ENCODE measurements at regions not wholly inside any gene's neighbourhood (a gene's known extent, or its start where the extent isn't known, plus 50 kb on each side); places are given as distances from the start of the nearest gene placed in this dataset.
"Not testable (repeated sequence)": the region's sequence is repeated elsewhere in the genome, so short reads cannot be mapped to it uniquely, and the experiment has no call there.

GRCh38 chr3:26244586-26244985, 378.0 kb upstream of the LRRC3B start:
- H3K36me3 Mint-ChIP-seq (ENCODE audit: insufficient read depth); H3K4me3 Mint-ChIP-seq; H3K27me3 Mint-ChIP-seq (ENCODE audit: low read depth); H3K9me3 Mint-ChIP-seq; ATAC-seq; DNase-seq; H3K4me1 Mint-ChIP-seq (ENCODE audit: low read depth): not testable (repeated sequence)

- H3K4me3 Mint-ChIP-seq: no peak overlapping the region
- H3K4me1 Mint-ChIP-seq (ENCODE audit: low read depth): no peaks in the 10 kb centered on the region
- no peaks in the 10 kb centered on the region for H3K9me3 Mint-ChIP-seq
- H3K36me3 Mint-ChIP-seq (ENCODE audit: insufficient read depth): no peaks in the 10 kb centered on the region
- no peaks in the 10 kb centered on the region for H3K27me3 Mint-ChIP-seq (ENCODE audit: low read depth)
- DNase-seq (no peak), ATAC-seq (no peak)
Observed at GRCh38 chr3:26245236-26245635, 377.3 kb upstream of the LRRC3B start.

GRCh38 chr3:26246901-26247300, 375.7 kb upstream of the LRRC3B start:
- H3K9me3 Mint-ChIP-seq: peaks cover 5% of the 10 kb centered on the region
- DNase-seq (no peak), ATAC-seq (no peak)
- H3K4me1 Mint-ChIP-seq (ENCODE audit: low read depth): no peaks in the 10 kb centered on the region
- no peaks in the 10 kb centered on the region for H3K36me3 Mint-ChIP-seq (ENCODE audit: insufficient read depth)
- H3K27me3 Mint-ChIP-seq (ENCODE audit: low read depth): no peaks in the 10 kb centered on the region
- H3K4me3 Mint-ChIP-seq: no peak overlapping the region

- H3K4me3 Mint-ChIP-seq: no peak overlapping the region
- ATAC-seq (no peak), DNase-seq (no peak)
- no peaks in the 10 kb centered on the region for H3K27me3 Mint-ChIP-seq (ENCODE audit: low read depth)
- no peaks in the 10 kb centered on the region for H3K36me3 Mint-ChIP-seq (ENCODE audit: insufficient read depth)
- peaks cover 5% of the 10 kb centered on the region for H3K9me3 Mint-ChIP-seq
- no peaks in the 10 kb centered on the region for H3K4me1 Mint-ChIP-seq (ENCODE audit: low read depth)
Observed at GRCh38 chr3:26247712-26248111, 374.9 kb upstream of the LRRC3B start.

- Mint-ChIP-seq H3K9me3 (peaks cover 10% of the 10 kb centered on the region), H3K4me3 (no peak overlapping the region), H3K4me1 (ENCODE audit: low read depth) (no peaks in the 10 kb centered on the region), H3K36me3 (ENCODE audit: insufficient read depth) (no peaks in the 10 kb centered on the region), H3K27me3 (ENCODE audit: low read depth) (no peaks in the 10 kb centered on the region)
- ATAC-seq (no peak), DNase-seq (no peak)
Observed at GRCh38 chr3:26252001-26252400, 370.6 kb upstream of the LRRC3B start.

GRCh38 chr3:26256224-26256623, 366.3 kb upstream of the LRRC3B start:
- Mint-ChIP-seq H3K4me3 (no peak overlapping the region), H3K4me1 (ENCODE audit: low read depth) (no peaks in the 10 kb centered on the region)
- DNase-seq: no peak

GRCh38 chr3:26259176-26259575, 363.4 kb upstream of the LRRC3B start:
- H3K27me3 Mint-ChIP-seq (ENCODE audit: low read depth): no peaks in the 10 kb centered on the region
- H3K4me3 Mint-ChIP-seq: no peak overlapping the region
- no peaks in the 10 kb centered on the region for H3K36me3 Mint-ChIP-seq (ENCODE audit: insufficient read depth)
- DNase-seq (no peak), ATAC-seq (no peak)
- H3K9me3 Mint-ChIP-seq: peaks cover 5% of the 10 kb centered on the region
- no peaks in the 10 kb centered on the region for H3K4me1 Mint-ChIP-seq (ENCODE audit: low read depth)

More at GRCh38 chr3:26256224-26256623, 366.3 kb upstream of the LRRC3B start:
- Mint-ChIP-seq H3K9me3 (peaks cover 6% of the 10 kb centered on the region), H3K27me3 (ENCODE audit: low read depth) (no peaks in the 10 kb centered on the region), H3K36me3 (ENCODE audit: insufficient read depth) (no peaks in the 10 kb centered on the region)
- no peak for ATAC-seq

- Mint-ChIP-seq H3K36me3 (ENCODE audit: insufficient read depth) (no peaks in the 10 kb centered on the region), H3K27me3 (ENCODE audit: low read depth) (no peaks in the 10 kb centered on the region), H3K9me3 (peaks cover 3% of the 10 kb centered on the region), H3K4me1 (ENCODE audit: low read depth) (no peaks in the 10 kb centered on the region), H3K4me3 (no peak overlapping the region)
- ATAC-seq (no peak), DNase-seq (no peak)
Observed at GRCh38 chr3:26260139-26260538, 362.4 kb upstream of the LRRC3B start.

GRCh38 chr3:26264708-26265107, 357.9 kb upstream of the LRRC3B start:
- DNase-seq: no peak
- no peak overlapping the region for H3K4me3 Mint-ChIP-seq
- no peaks in the 10 kb centered on the region for H3K9me3 Mint-ChIP-seq
- no peak for ATAC-seq
- no peaks in the 10 kb centered on the region for H3K36me3 Mint-ChIP-seq (ENCODE audit: insufficient read depth)
- no peaks in the 10 kb centered on the region for H3K27me3 Mint-ChIP-seq (ENCODE audit: low read depth)
- H3K4me1 Mint-ChIP-seq (ENCODE audit: low read depth): no peaks in the 10 kb centered on the region

- Mint-ChIP-seq H3K4me1 (ENCODE audit: low read depth) (no peaks in the 10 kb centered on the region), H3K36me3 (ENCODE audit: insufficient read depth) (no peaks in the 10 kb centered on the region), H3K4me3 (no peak overlapping the region), H3K27me3 (ENCODE audit: low read depth) (no peaks in the 10 kb centered on the region), H3K9me3 (peaks cover 3% of the 10 kb centered on the region)
- no peak for ATAC-seq
- no peak for DNase-seq
Observed at GRCh38 chr3:26271848-26272247, 350.7 kb upstream of the LRRC3B start.

GRCh38 chr3:26273196-26273595, 349.4 kb upstream of the LRRC3B start:
- Mint-ChIP-seq H3K36me3 (ENCODE audit: insufficient read depth) (no peaks in the 10 kb centered on the region), H3K27me3 (ENCODE audit: low read depth) (no peaks in the 10 kb centered on the region), H3K9me3 (peaks cover 3% of the 10 kb centered on the region), H3K4me1 (ENCODE audit: low read depth) (no peaks in the 10 kb centered on the region), H3K4me3 (no peak overlapping the region)
- DNase-seq (no peak), ATAC-seq (no peak)

- no peaks in the 10 kb centered on the region for H3K27me3 Mint-ChIP-seq (ENCODE audit: low read depth)
- no peak for DNase-seq
- H3K36me3 Mint-ChIP-seq (ENCODE audit: insufficient read depth): no peaks in the 10 kb centered on the region
- peaks cover 28% of the 10 kb centered on the region for H3K9me3 Mint-ChIP-seq
- H3K4me3 Mint-ChIP-seq: no peak overlapping the region
- no peak for ATAC-seq
- no peaks in the 10 kb centered on the region for H3K4me1 Mint-ChIP-seq (ENCODE audit: low read depth)
Observed at GRCh38 chr3:26279091-26279490, 343.5 kb upstream of the LRRC3B start.

- Mint-ChIP-seq H3K9me3 (peaks cover 34% of the 10 kb centered on the region), H3K36me3 (ENCODE audit: insufficient read depth) (no peaks in the 10 kb centered on the region), H3K4me1 (ENCODE audit: low read depth) (no peaks in the 10 kb centered on the region), H3K4me3 (no peak overlapping the region), H3K27me3 (ENCODE audit: low read depth) (no peaks in the 10 kb centered on the region)
- DNase-seq (no peak), ATAC-seq (no peak)
Observed at GRCh38 chr3:26280517-26280916, 342.1 kb upstream of the LRRC3B start.

- Mint-ChIP-seq H3K4me3 (no peak overlapping the region), H3K4me1 (ENCODE audit: low read depth) (no peaks in the 10 kb centered on the region), H3K27me3 (ENCODE audit: low read depth) (no peaks in the 10 kb centered on the region), H3K36me3 (ENCODE audit: insufficient read depth) (no peaks in the 10 kb centered on the region), H3K9me3 (peaks cover 39% of the 10 kb centered on the region)
- DNase-seq: no peak
- ATAC-seq: no peak
Observed at GRCh38 chr3:26281284-26281985, 341.1 kb upstream of the LRRC3B start.

GRCh38 chr3:26284503-26284902, 338.1 kb upstream of the LRRC3B start:
- not testable (repeated sequence) for H3K36me3 Mint-ChIP-seq (ENCODE audit: insufficient read depth); H3K27me3 Mint-ChIP-seq (ENCODE audit: low read depth); H3K4me1 Mint-ChIP-seq (ENCODE audit: low read depth); ATAC-seq; DNase-seq; H3K4me3 Mint-ChIP-seq
- H3K9me3 Mint-ChIP-seq: peaks cover 39% of the 10 kb centered on the region

GRCh38 chr3:26291840-26292239, 330.7 kb upstream of the LRRC3B start:
- Mint-ChIP-seq H3K9me3 (no peaks in the 10 kb centered on the region), H3K36me3 (ENCODE audit: insufficient read depth) (no peaks in the 10 kb centered on the region), H3K4me3 (no peak overlapping the region), H3K4me1 (ENCODE audit: low read depth) (no peaks in the 10 kb centered on the region), H3K27me3 (ENCODE audit: low read depth) (no peaks in the 10 kb centered on the region)
- DNase-seq (no peak), ATAC-seq (no peak)

All from activated T-cell treated with anti-CD3 and anti-CD28 coated beads, Interleukin-2, amount 50 U/mL, for 4 hours (primary cell).